ENCODE measurements at regions not wholly inside any gene's neighbourhood (a gene's known extent, or its start where the extent isn't known, plus 50 kb on each side); places are given as distances from the start of the nearest gene placed in this dataset.

DNA sequence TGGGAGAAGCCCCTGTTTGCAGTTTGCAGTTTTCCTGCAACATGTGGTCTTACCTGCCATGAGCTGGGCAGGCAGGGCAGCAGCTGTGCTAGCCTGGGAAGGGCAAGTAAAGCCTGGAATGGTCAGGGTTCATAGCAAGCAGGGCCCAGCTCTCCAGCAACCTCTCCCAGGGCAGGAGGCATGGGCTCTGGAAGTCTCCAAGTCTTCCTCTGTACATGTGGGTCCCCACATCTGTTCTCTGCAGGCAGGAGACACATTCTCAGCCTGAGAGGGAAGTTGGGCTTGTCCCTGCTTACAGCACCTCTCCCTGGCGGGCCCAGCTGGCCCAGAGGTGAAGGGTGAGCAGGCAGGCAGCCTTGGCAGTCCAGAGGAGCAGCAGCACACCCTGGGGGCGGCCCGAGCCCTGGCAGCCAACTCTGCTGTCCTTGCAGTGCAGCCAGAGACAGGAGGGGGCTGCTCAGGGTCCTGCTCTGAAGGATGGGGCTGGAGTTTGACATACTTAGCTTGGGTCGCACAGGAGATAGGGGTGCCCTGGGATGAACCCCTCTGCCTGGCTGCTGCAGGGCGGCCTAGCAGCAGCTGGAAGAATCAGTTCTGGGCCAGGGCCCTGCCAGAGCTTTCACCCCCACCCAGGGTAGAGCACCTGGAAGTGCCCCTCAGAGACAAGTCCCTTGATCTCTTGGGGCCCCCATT, 176.0 kb downstream of the MRPL14 start (continued):
- TF ChIP-seq PRMT5 (CRISPR knock-in tag; IDR thresholded peaks at IDR 0.05) (no peak), KAT2B (IDR thresholded peaks at IDR 0.05; ENCODE audit: low read depth, low read length) (no peak), YBX1 (IDR thresholded peaks at IDR 0.05) (no peak), TSC22D4 (tag; IDR thresholded peaks at IDR 0.05) (no peak), ARNT (IDR thresholded peaks at IDR 0.05) (no peak), ZSCAN32 (CRISPR knock-in tag; IDR thresholded peaks at IDR 0.05) (no peak), KLF6 (CRISPR knock-in tag; IDR thresholded peaks at IDR 0.05; ENCODE audit: borderline replicate concordance) (no peak), NR1H2 (CRISPR knock-in tag; IDR thresholded peaks at IDR 0.05) (no peak), HDAC2 (IDR thresholded peaks at IDR 0.05) (no peak), DPF2 (IDR thresholded peaks at IDR 0.05) (no peak), NR4A1 (CRISPR knock-in tag; IDR thresholded peaks at IDR 0.05) (no peak), NR4A1 (tag; IDR thresholded peaks at IDR 0.05) (0 out of 2 replicates have a peak, but pooled peaks have one; percentile 56), DACH1 (IDR thresholded peaks at IDR 0.05; ENCODE audit: partially characterized antibody) (peak; percentile 56), NUFIP1 (IDR thresholded peaks at IDR 0.05; ENCODE audit: partially characterized antibody) (no peak), ZNF778 (CRISPR knock-in tag; IDR thresholded peaks at IDR 0.05) (no peak), TARDBP (IDR thresholded peaks at IDR 0.05) (peak; percentile 64; the same call in 1 of the 2 replicates), ZNF57 (CRISPR knock-in tag; IDR thresholded peaks at IDR 0.05) (no peak), GATAD2A (IDR thresholded peaks at IDR 0.05) (peak; percentile 13; the same call in 1 of the 2 replicates), MCM7 (IDR thresholded peaks at IDR 0.05) (no peak), PHF20 (IDR thresholded peaks at IDR 0.05; ENCODE audit: partially characterized antibody) (no peak), ZEB2 (IDR thresholded peaks at IDR 0.05) (no peak)
- TF ChIP-seq, protein P1, sequence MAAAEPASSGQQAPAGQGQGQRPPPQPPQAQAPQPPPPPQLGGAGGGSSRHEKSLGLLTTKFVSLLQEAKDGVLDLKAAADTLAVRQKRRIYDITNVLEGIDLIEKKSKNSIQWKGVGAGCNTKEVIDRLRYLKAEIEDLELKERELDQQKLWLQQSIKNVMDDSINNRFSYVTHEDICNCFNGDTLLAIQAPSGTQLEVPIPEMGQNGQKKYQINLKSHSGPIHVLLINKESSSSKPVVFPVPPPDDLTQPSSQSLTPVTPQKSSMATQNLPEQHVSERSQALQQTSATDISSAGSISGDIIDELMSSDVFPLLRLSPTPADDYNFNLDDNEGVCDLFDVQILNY (CRISPR knock-in tag; IDR thresholded peaks at IDR 0.05), result no peak
- TF ChIP-seq, protein P2, sequence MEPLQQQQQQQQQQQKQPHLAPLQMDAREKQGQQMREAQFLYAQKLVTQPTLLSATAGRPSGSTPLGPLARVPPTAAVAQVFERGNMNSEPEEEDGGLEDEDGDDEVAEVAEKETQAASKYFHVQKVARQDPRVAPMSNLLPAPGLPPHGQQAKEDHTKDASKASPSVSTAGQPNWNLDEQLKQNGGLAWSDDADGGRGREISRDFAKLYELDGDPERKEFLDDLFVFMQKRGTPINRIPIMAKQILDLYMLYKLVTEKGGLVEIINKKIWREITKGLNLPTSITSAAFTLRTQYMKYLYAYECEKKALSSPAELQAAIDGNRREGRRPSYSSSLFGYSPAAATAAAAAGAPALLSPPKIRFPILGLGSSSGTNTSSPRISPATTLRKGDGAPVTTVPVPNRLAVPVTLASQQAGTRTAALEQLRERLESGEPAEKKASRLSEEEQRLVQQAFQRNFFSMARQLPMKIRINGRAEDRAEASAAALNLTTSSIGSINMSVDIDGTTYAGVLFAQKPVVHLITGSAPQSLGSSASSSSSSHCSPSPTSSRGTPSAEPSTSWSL (CRISPR knock-in tag; IDR thresholded peaks at IDR 0.05; ENCODE audit: borderline replicate concordance), result no peak; the same call in 1 of the 2 replicates
- TF ChIP-seq, protein P3, sequence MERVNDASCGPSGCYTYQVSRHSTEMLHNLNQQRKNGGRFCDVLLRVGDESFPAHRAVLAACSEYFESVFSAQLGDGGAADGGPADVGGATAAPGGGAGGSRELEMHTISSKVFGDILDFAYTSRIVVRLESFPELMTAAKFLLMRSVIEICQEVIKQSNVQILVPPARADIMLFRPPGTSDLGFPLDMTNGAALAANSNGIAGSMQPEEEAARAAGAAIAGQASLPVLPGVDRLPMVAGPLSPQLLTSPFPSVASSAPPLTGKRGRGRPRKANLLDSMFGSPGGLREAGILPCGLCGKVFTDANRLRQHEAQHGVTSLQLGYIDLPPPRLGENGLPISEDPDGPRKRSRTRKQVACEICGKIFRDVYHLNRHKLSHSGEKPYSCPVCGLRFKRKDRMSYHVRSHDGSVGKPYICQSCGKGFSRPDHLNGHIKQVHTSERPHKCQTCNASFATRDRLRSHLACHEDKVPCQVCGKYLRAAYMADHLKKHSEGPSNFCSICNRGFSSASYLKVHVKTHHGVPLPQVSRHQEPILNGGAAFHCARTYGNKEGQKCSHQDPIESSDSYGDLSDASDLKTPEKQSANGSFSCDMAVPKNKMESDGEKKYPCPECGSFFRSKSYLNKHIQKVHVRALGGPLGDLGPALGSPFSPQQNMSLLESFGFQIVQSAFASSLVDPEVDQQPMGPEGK (CRISPR knock-in tag; IDR thresholded peaks at IDR 0.05; ENCODE audit: borderline replicate concordance), result no peak; the same call in 1 of the 2 replicates
- TF ChIP-seq, protein P4, sequence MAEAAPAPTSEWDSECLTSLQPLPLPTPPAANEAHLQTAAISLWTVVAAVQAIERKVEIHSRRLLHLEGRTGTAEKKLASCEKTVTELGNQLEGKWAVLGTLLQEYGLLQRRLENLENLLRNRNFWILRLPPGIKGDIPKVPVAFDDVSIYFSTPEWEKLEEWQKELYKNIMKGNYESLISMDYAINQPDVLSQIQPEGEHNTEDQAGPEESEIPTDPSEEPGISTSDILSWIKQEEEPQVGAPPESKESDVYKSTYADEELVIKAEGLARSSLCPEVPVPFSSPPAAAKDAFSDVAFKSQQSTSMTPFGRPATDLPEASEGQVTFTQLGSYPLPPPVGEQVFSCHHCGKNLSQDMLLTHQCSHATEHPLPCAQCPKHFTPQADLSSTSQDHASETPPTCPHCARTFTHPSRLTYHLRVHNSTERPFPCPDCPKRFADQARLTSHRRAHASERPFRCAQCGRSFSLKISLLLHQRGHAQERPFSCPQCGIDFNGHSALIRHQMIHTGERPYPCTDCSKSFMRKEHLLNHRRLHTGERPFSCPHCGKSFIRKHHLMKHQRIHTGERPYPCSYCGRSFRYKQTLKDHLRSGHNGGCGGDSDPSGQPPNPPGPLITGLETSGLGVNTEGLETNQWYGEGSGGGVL (CRISPR knock-in tag; IDR thresholded peaks at IDR 0.05), result no peak

Measured in K562 (cell line).